ENCODE measurements at regions not wholly inside any gene's neighbourhood (a gene's known extent, or its start where the extent isn't known, plus 50 kb on each side); places are given as distances from the start of the nearest gene placed in this dataset.

GRCh38 chr2:12068796-12069538, 322.5 kb downstream of the LPIN1 start:
- H3K4me3 ChIP-seq = no peak overlapping the region
- H3K36me3 ChIP-seq = no peaks in the 10 kb centered on the region
- no peak for DNase-seq

GRCh38 chr2:12070153-12070552, 323.7 kb downstream of the LPIN1 start:
- intact Hi-C loops (cut with DNase I; ENCODE audit: low total_unique reads) = no loop called here
- DNase-seq = no peak

More at GRCh38 chr2:12068796-12069538, 322.5 kb downstream of the LPIN1 start:
- intact Hi-C loops (cut with DNase I; ENCODE audit: low total_unique reads) = no loop called here
- Histone ChIP-seq H3K9me3 (no peaks in the 10 kb centered on the region), H3K4me1 (no peaks in the 10 kb centered on the region), H3K27ac (no peak overlapping the region), H3K27me3 (no peaks in the 10 kb centered on the region)
- TF ChIP-seq CTCF (IDR thresholded peaks at IDR 0.05) = no peak

GRCh38 chr2:12070581-12070980, 324.1 kb downstream of the LPIN1 start:
- intact Hi-C loops (cut with DNase I; ENCODE audit: low total_unique reads) = no loop called here
- Histone ChIP-seq H3K36me3 (no peaks in the 10 kb centered on the region), H3K27ac (no peak overlapping the region), H3K4me3 (no peak overlapping the region), H3K27me3 (no peaks in the 10 kb centered on the region), H3K4me1 (no peaks in the 10 kb centered on the region), H3K9me3 (no peaks in the 10 kb centered on the region)
- DNase-seq = no peak
- TF ChIP-seq CTCF (IDR thresholded peaks at IDR 0.05) = no peak

More at GRCh38 chr2:12070153-12070552, 323.7 kb downstream of the LPIN1 start:
- Histone ChIP-seq H3K9me3 (no peaks in the 10 kb centered on the region), H3K4me3 (no peak overlapping the region), H3K36me3 (no peaks in the 10 kb centered on the region), H3K4me1 (no peaks in the 10 kb centered on the region), H3K27me3 (no peaks in the 10 kb centered on the region), H3K27ac (no peak overlapping the region)
- no peak for TF ChIP-seq CTCF (IDR thresholded peaks at IDR 0.05)

GRCh38 chr2:12071318-12071717, 324.9 kb downstream of the LPIN1 start:
- Histone ChIP-seq H3K27me3 (no peaks in the 10 kb centered on the region), H3K4me3 (no peak overlapping the region), H3K36me3 (no peaks in the 10 kb centered on the region), H3K9me3 (no peaks in the 10 kb centered on the region), H3K27ac (no peak overlapping the region), H3K4me1 (no peaks in the 10 kb centered on the region)
- TF ChIP-seq CTCF (IDR thresholded peaks at IDR 0.05) = no peak
- intact Hi-C loops (cut with DNase I; ENCODE audit: low total_unique reads) = no loop called here
- no peak for DNase-seq

- intact Hi-C loops (cut with DNase I; ENCODE audit: low total_unique reads) = no loop called here
- TF ChIP-seq CTCF (IDR thresholded peaks at IDR 0.05) = no peak
- no peak overlapping the region for H3K4me3 ChIP-seq
- H3K27me3 ChIP-seq = no peaks in the 10 kb centered on the region
- H3K36me3 ChIP-seq = no peaks in the 10 kb centered on the region
- H3K27ac ChIP-seq = no peak overlapping the region
- H3K4me1 ChIP-seq = no peaks in the 10 kb centered on the region
- H3K9me3 ChIP-seq = no peaks in the 10 kb centered on the region
- no peak for DNase-seq
These were observed 326.9 kb downstream of the LPIN1 start for GRCh38 chr2:12073217-12073852.

Measured in tibial artery (tissue), 4 donors.